ENCODE measurements at regions not wholly inside any gene's neighbourhood (a gene's known extent, or its start where the extent isn't known, plus 50 kb on each side); places are given as distances from the start of the nearest gene placed in this dataset.
A peak's percentile ranks its signal among the peaks of the same experiment; 100 is the strongest.
"Not testable (repeated sequence)": the region's sequence is repeated elsewhere in the genome, so short reads cannot be mapped to it uniquely, and the experiment has no call there.

- not testable (repeated sequence) for DNase-seq
These were observed 51.1 kb upstream of the RASSF6 start for GRCh38 chr4:73671348-73671747.

GRCh38 chr4:73673286-73673685 is 53.0 kb upstream of the RASSF6 start:
- DNase-seq = no peak

- no peak for DNase-seq
These were observed 54.2 kb upstream of the RASSF6 start for GRCh38 chr4:73674451-73674919.

- no peak for DNase-seq
These were observed 55.4 kb upstream of the RASSF6 start for GRCh38 chr4:73675623-73676022.

GRCh38 chr4:73676136-73676535 is 55.9 kb upstream of the RASSF6 start:
- DNase-seq = no peak

- peak; percentile 8 for DNase-seq
These were observed 56.7 kb upstream of the RASSF6 start for GRCh38 chr4:73676861-73677323.

GRCh38 chr4:73679836-73680235 is 59.6 kb upstream of the RASSF6 start:
- DNase-seq = no peak

- DNase-seq = no peak
These were observed 58.6 kb upstream of the CXCL8 start for GRCh38 chr4:73681776-73682175.

GRCh38 chr4:73682508-73682907 is 57.9 kb upstream of the CXCL8 start:
- no peak for DNase-seq

- peak; percentile 26 for DNase-seq
These were observed 57.3 kb upstream of the CXCL8 start for GRCh38 chr4:73683033-73683432.

GRCh38 chr4:73683456-73683855 is 56.9 kb upstream of the CXCL8 start:
- DNase-seq = no peak

- DNase-seq = no peak
These were observed 56.3 kb upstream of the CXCL8 start for GRCh38 chr4:73684097-73684496.

GRCh38 chr4:73685052-73685451 is 55.3 kb upstream of the CXCL8 start:
- no peak for DNase-seq

GRCh38 chr4:73687421-73687820 is 52.9 kb upstream of the CXCL8 start:
- no peak for DNase-seq

GRCh38 chr4:73690051-73690738 is 50.2 kb upstream of the CXCL8 start:
- DNase-seq = no peak

Measured in NCI-H1436 (cell line).